OCI-LY3 (cell line): ENCODE measurements at regions not wholly inside any gene's neighbourhood (a gene's known extent, or its start where the extent isn't known, plus 50 kb on each side); places are given as distances from the start of the nearest gene placed in this dataset.

Experiments used
- CTCF ChIP-seq: fragments of 200-600, 300-600 bp; sonication (generic); IDR thresholded peaks from 2 replicates; pipeline ENCODE4 v1.5.1; 2014; ENCODE audit warnings: antibody characterized with exemption, low read length, low read depth
- EZH2phosphoT487 ChIP-seq: fragments of 200-600 bp; shearing (Covaris generic); IDR thresholded peaks from 2 replicates; pipeline ENCODE4 v1.6.1; 2018; ENCODE audit warnings: antibody characterized with exemption, mixed run types, low read depth

- TF ChIP-seq EZH2phosphoT487, result no peak
- no peak for TF ChIP-seq CTCF
These were observed 615.5 kb upstream of the SETBP1 start for GRCh38 chr18:44065206-44065605.
